ENCODE measurements at regions not wholly inside any gene's neighbourhood (a gene's known extent, or its start where the extent isn't known, plus 50 kb on each side); places are given as distances from the start of the nearest gene placed in this dataset.

GRCh38 chr6:114619621-114620200, 276.9 kb upstream of the HS3ST5 start:
- H3K79me2 ChIP-seq (ENCODE audit: insufficient read depth, low read length) = no peaks in the 10 kb centered on the region
- peaks cover 0 to 5% (median 2%) of the 10 kb centered on the region in 7 donors for H3K9me3 Mint-ChIP-seq
- no peak overlapping the region for H3K4me2 ChIP-seq (replicated peaks; ENCODE audit: extremely low read depth, low read length, poor library complexity, severe bottlenecking)
- H3K27ac Mint-ChIP-seq = no peak overlapping the region
- no peaks in the 10 kb centered on the region for H3K4me1 ChIP-seq (ENCODE audit: control insufficient read depth in 1 of 2, insufficient read depth in 2 of 2, low read length in 2 of 2)
- peaks cover 0 to 8% of the 10 kb centered on the region in 2 donors for H3K9me3 ChIP-seq (replicated peaks in 1 of 2; ENCODE audit: control insufficient read depth in 1 of 2, insufficient read depth in 1 of 2, low read length in 2 of 2)
- H3K36me3 ChIP-seq (replicated peaks in 1 of 2; ENCODE audit: control insufficient read depth in 1 of 2, insufficient read depth in 2 of 2, low read length in 2 of 2) = no peaks in the 10 kb centered on the region
- no peaks in the 10 kb centered on the region for H3K27me3 ChIP-seq (ENCODE audit: control insufficient read depth in 2 of 2, insufficient read depth in 2 of 2, low read length in 2 of 2)
- intact Hi-C loops (cut with micrococcal nuclease) = no loop called here
- no peak overlapping the region for H3K4me3 Mint-ChIP-seq
- no peaks in the 10 kb centered on the region for H4K20me1 ChIP-seq (ENCODE audit: insufficient read depth, low read length)
- no peak overlapping the region for H2AFZ ChIP-seq (ENCODE audit: insufficient read depth, low read depth, low read length, poor library complexity, severe bottlenecking)
- H3K27me3 Mint-ChIP-seq (ENCODE audit: low read depth in 3 of 3) = peaks cover 0 to 1% (median 0%) of the 10 kb centered on the region in 3 donors
- DNase-seq = no peak
- H3K9ac ChIP-seq (ENCODE audit: insufficient read depth, low read length, poor library complexity, severe bottlenecking) = no peak overlapping the region
- WGBS (ENCODE audit: insufficient coverage) = no CpG with 5 or more reads among the region's 2 CpGs
- no peaks in the 10 kb centered on the region for H3K4me1 Mint-ChIP-seq
- no peak overlapping the region for H3K27ac ChIP-seq (ENCODE audit: low read depth in 1 of 2, low read length in 2 of 2)
- TF ChIP-seq, protein P1, sequence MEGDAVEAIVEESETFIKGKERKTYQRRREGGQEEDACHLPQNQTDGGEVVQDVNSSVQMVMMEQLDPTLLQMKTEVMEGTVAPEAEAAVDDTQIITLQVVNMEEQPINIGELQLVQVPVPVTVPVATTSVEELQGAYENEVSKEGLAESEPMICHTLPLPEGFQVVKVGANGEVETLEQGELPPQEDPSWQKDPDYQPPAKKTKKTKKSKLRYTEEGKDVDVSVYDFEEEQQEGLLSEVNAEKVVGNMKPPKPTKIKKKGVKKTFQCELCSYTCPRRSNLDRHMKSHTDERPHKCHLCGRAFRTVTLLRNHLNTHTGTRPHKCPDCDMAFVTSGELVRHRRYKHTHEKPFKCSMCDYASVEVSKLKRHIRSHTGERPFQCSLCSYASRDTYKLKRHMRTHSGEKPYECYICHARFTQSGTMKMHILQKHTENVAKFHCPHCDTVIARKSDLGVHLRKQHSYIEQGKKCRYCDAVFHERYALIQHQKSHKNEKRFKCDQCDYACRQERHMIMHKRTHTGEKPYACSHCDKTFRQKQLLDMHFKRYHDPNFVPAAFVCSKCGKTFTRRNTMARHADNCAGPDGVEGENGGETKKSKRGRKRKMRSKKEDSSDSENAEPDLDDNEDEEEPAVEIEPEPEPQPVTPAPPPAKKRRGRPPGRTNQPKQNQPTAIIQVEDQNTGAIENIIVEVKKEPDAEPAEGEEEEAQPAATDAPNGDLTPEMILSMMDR (IDR thresholded peaks at IDR 0.05) = no peak
- no peaks in the 10 kb centered on the region for H3K36me3 Mint-ChIP-seq
- H3K4me3 ChIP-seq (replicated peaks in 1 of 3; ENCODE audit: low read depth in 2 of 3, low read length in 3 of 3) = no peak overlapping the region

- H4K20me1 ChIP-seq (ENCODE audit: insufficient read depth, low read length) = no peaks in the 10 kb centered on the region
- H3K9ac ChIP-seq (ENCODE audit: insufficient read depth, low read length, poor library complexity, severe bottlenecking) = no peak overlapping the region
- peaks cover 0 to 5% (median 1%) of the 10 kb centered on the region in 7 donors for H3K9me3 Mint-ChIP-seq
- H2AFZ ChIP-seq (ENCODE audit: insufficient read depth, low read depth, low read length, poor library complexity, severe bottlenecking) = no peak overlapping the region
- H3K27me3 Mint-ChIP-seq (ENCODE audit: low read depth in 3 of 3) = peaks cover 0 to 1% (median 0%) of the 10 kb centered on the region in 3 donors
- TF ChIP-seq, protein P1 (IDR thresholded peaks at IDR 0.05) = no peak
- H3K27ac ChIP-seq (ENCODE audit: low read depth in 1 of 2, low read length in 2 of 2) = no peak overlapping the region
- H3K4me3 ChIP-seq (replicated peaks in 1 of 3; ENCODE audit: low read depth in 2 of 3, low read length in 3 of 3) = no peak overlapping the region
- DNase-seq = no peak
- H3K9me3 ChIP-seq (replicated peaks in 1 of 2; ENCODE audit: control insufficient read depth in 1 of 2, insufficient read depth in 1 of 2, low read length in 2 of 2) = peaks cover 0 to 3% of the 10 kb centered on the region in 2 donors
- H3K27ac Mint-ChIP-seq = no peak overlapping the region
- no peaks in the 10 kb centered on the region for H3K4me1 ChIP-seq (ENCODE audit: control insufficient read depth in 1 of 2, insufficient read depth in 2 of 2, low read length in 2 of 2)
- intact Hi-C loops (cut with micrococcal nuclease) = no loop called here
- no peaks in the 10 kb centered on the region for H3K4me1 Mint-ChIP-seq
- no peaks in the 10 kb centered on the region for H3K36me3 ChIP-seq (replicated peaks in 1 of 2; ENCODE audit: control insufficient read depth in 1 of 2, insufficient read depth in 2 of 2, low read length in 2 of 2)
- no peak overlapping the region for H3K4me3 Mint-ChIP-seq
- no peaks in the 10 kb centered on the region for H3K36me3 Mint-ChIP-seq
- no peak overlapping the region for H3K4me2 ChIP-seq (replicated peaks; ENCODE audit: extremely low read depth, low read length, poor library complexity, severe bottlenecking)
- no peaks in the 10 kb centered on the region for H3K27me3 ChIP-seq (ENCODE audit: control insufficient read depth in 2 of 2, insufficient read depth in 2 of 2, low read length in 2 of 2)
- no peaks in the 10 kb centered on the region for H3K79me2 ChIP-seq (ENCODE audit: insufficient read depth, low read length)
Observed at GRCh38 chr6:114611696-114612095, 268.9 kb upstream of the HS3ST5 start.
